Activated B cell treated with CpG ODN at 0.5 μM for 24 hours (primary cell): ENCODE measurements at regions not wholly inside any gene's neighbourhood (a gene's known extent, or its start where the extent isn't known, plus 50 kb on each side); places are given as distances from the start of the nearest gene placed in this dataset.

Experiments used
- ATAC-seq: fragments of 200-7000 bp; cut with Tn5 transposase; one replicate; pipeline ENCODE4 v1.10.0; 2021; ENCODE audit warnings: low read depth, mild to moderate bottlenecking, moderate library complexity
- CTCF ChIA-PET: fragments of 350-600 bp; sonication (Branson Sonifier 250); formaldehyde crosslinking; loops from one replicate; lab custom pipeline; 2021; ENCODE audit warnings: antibody characterized with exemption; lab: Charles Lee
- POLR2A ChIA-PET: fragments of 350-600 bp; sonication (Branson Sonifier 250); formaldehyde crosslinking; loops from one replicate; lab custom pipeline; 2021; ENCODE audit warnings: antibody characterized with exemption; lab: Charles Lee
- DNase-seq: peaks from one replicate; pipeline ENCODE4 v3.0.0; 2022
- H3K27ac Mint-ChIP-seq: one replicate; pipeline ENCODE4 v1.8.0; 2020; ENCODE audit warnings: mixed read lengths
- H3K27me3 Mint-ChIP-seq: one replicate; pipeline ENCODE4 v1.8.0; 2021; ENCODE audit warnings: mixed read lengths
- H3K36me3 Mint-ChIP-seq: one replicate; pipeline ENCODE4 v1.8.0; 2021; ENCODE audit warnings: low read depth, mixed read lengths
- H3K4me1 Mint-ChIP-seq: one replicate; pipeline ENCODE4 v1.8.0; 2021; ENCODE audit warnings: mixed read lengths
- H3K4me3 Mint-ChIP-seq: one replicate; pipeline ENCODE4 v1.8.0; 2020; ENCODE audit warnings: mild to moderate bottlenecking, mixed read lengths
- H3K9me3 Mint-ChIP-seq: one replicate; pipeline ENCODE4 v1.8.0; 2020; ENCODE audit warnings: mixed read lengths
- CTCF ChIP-seq: fragments of 200-600 bp; IDR thresholded peaks from one replicate; pipeline ENCODE4 v1.8.0; 2022; ENCODE audit warnings: antibody characterized with exemption, mild to moderate bottlenecking
- intact Hi-C: fragments of 100-400 bp; cut with micrococcal nuclease; formaldehyde crosslinking; loops from one replicate; pipeline ENCODE4 v1.15.1; 2024

DNA sequence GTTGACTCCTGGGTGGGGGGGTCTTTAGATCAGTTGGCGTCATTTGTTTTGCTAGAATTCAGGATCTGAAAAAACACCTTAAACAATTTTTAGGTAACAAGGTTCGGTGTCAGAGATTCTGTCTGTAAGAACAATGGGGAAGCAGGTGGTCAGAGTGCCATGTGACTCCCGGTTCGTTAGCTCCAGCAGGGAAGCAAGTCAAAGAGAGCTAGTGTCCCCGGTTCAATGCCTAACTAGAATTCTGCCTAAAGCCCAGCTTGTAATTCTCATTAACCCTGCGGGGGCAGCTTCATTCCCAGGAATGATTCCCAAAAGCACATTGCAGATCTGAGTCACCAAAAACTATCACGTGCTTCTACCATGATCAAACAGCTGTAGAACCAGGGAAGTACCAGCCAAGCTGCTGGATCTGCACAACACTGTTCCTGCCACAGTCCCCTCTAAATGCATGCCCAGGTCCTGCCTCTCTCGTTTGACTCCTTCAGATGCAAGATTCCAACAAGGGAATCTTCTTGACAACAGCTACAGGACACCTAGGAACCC is 664.3 kb upstream of the CELF2 start:
- H3K27me3 Mint-ChIP-seq, result no peaks in the 10 kb centered on the region

DNA sequence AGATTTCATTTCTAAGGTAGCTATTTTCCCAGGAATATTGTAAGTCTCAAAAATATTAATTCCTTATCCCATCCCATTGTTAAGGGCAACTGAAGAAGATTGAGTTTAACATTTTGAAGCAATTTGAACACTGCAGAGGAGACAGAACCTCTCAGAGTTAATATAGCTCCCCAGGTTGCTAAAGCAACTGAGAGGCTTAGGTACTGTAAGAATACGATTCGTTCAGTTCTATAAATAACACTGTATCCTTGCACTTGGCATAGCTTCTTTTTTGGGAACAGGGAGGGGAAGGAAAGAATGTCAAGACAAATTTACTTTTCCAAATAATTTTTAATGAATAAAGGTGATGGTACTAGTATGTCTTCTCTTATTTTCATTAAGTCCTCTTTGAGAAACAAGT is 658.4 kb upstream of the CELF2 start:
- intact Hi-C loops, result no loop called here
- no peak for TF ChIP-seq CTCF
- CTCF ChIA-PET, result no interaction called here
- no peak for ATAC-seq
- H3K4me3 Mint-ChIP-seq, result no peak overlapping the region
- POLR2A ChIA-PET, result no interaction called here
- no peaks in the 10 kb centered on the region for H3K9me3 Mint-ChIP-seq
- no peak for DNase-seq
- no peaks in the 10 kb centered on the region for H3K27me3 Mint-ChIP-seq
- H3K4me1 Mint-ChIP-seq, result no peaks in the 10 kb centered on the region
- H3K36me3 Mint-ChIP-seq, result no peaks in the 10 kb centered on the region
- no peak overlapping the region for H3K27ac Mint-ChIP-seq

More for the DNA sequence above, 664.3 kb upstream of the CELF2 start:
- ATAC-seq, result no peak
- no peak for DNase-seq
- Mint-ChIP-seq H3K4me3 (no peak overlapping the region), H3K4me1 (no peaks in the 10 kb centered on the region), H3K36me3 (no peaks in the 10 kb centered on the region), H3K27ac (no peak overlapping the region), H3K9me3 (no peaks in the 10 kb centered on the region)
- no peak for TF ChIP-seq CTCF
- intact Hi-C loops, result no loop called here
- POLR2A ChIA-PET, result no interaction called here
- CTCF ChIA-PET, result no interaction called here

DNA sequence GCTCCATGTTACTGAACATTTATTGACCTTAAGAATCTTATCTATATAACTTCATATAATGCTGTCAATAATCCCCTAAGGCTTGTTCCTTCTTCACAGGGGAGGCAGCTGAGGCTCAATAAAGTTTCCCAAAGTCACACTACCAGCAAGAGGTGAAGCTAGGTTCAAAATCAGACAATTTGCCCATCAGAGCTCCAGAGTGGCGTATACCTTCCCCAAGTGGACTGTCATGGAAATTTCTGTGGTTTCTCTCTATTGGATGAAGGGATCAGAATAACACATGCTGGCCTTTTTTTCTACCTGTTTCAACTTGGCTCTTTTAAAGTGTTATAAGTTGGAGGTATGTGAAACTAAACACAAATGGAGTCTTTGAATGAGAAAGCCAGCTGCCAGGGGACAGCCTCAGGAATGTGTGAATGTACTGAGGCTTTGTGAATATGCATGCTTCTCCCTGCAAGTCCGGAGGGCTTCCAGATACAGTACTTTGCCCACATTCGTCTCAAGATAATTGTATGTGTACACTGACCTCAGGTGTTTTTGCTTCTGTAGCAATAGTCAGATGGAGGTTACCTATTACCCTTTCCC is 656.3 kb upstream of the CELF2 start:
- no peaks in the 10 kb centered on the region for H3K9me3 Mint-ChIP-seq
- H3K27ac Mint-ChIP-seq, result no peak overlapping the region
- TF ChIP-seq CTCF, result no peak
- H3K36me3 Mint-ChIP-seq, result no peaks in the 10 kb centered on the region
- H3K27me3 Mint-ChIP-seq, result no peaks in the 10 kb centered on the region
- DNase-seq, result no peak
- no peak overlapping the region for H3K4me3 Mint-ChIP-seq
- CTCF ChIA-PET, result no interaction called here
- ATAC-seq, result no peak
- intact Hi-C loops, result no loop called here
- H3K4me1 Mint-ChIP-seq, result no peaks in the 10 kb centered on the region
- POLR2A ChIA-PET, result no interaction called here

DNA sequence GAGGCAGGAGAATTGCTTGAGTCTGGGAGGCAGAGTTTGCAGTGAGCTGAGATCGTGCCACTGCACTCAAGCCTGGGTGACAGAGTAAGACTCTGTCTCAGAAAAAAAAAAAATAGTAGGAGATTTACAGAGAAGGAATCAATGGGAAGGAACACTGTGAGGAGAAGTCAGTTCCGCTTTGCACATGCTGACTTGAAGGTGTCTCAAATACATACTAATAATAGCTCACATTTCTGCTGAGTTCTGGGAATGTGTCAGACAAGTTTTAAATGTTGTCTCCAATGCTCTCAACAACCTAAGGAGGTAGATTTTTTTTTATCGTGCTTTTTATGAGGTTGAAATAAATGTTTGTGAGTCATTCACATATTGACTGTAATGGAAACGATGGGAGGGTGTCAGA is 654.9 kb upstream of the CELF2 start:
- no peak overlapping the region for H3K4me3 Mint-ChIP-seq

DNA sequence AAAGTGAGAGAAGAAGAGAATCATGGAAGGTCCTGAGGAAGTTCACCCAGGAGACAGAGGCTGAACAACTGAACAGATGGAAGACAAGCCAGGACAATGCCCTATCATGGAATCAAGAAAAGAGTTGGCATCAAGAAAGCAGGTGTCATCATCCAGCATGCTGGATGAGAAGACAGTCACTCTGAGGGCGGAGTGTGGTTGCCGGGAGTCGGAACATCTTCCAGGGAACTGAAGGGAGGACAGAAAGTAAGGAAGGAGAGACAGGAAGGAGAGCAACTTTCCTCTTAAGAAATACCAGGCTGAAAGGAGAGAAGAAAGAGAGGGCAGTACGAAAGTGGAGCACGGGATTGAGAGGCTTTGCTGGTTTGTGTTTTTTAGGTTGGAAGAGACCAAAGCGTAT is 654.5 kb upstream of the CELF2 start:
- ATAC-seq (no peak), DNase-seq (no peak)
- Mint-ChIP-seq H3K27me3 (no peaks in the 10 kb centered on the region), H3K27ac (no peak overlapping the region), H3K36me3 (no peaks in the 10 kb centered on the region), H3K9me3 (no peaks in the 10 kb centered on the region), H3K4me1 (no peaks in the 10 kb centered on the region), H3K4me3 (no peak overlapping the region)
- ChIA-PET POLR2A (no interaction called here), CTCF (no interaction called here)
- intact Hi-C loops, result no loop called here
- no peak for TF ChIP-seq CTCF

More for the DNA sequence above, 654.9 kb upstream of the CELF2 start:
- no peak overlapping the region for H3K27ac Mint-ChIP-seq
- no peaks in the 10 kb centered on the region for H3K36me3 Mint-ChIP-seq
- H3K4me1 Mint-ChIP-seq, result no peaks in the 10 kb centered on the region
- DNase-seq, result no peak
- H3K9me3 Mint-ChIP-seq, result no peaks in the 10 kb centered on the region
- no peak for ATAC-seq
- intact Hi-C loops, result no loop called here
- CTCF ChIA-PET, result no interaction called here
- POLR2A ChIA-PET, result no interaction called here
- no peaks in the 10 kb centered on the region for H3K27me3 Mint-ChIP-seq
- TF ChIP-seq CTCF, result no peak
